Rectal smooth muscle tissue (tissue), 1 donor: ENCODE measurements at regions not wholly inside any gene's neighbourhood (a gene's known extent, or its start where the extent isn't known, plus 50 kb on each side); places are given as distances from the start of the nearest gene placed in this dataset.

ENCODE experiments used
- H3K27ac ChIP-seq: one replicate; pipeline ENCODE4 v1.7.0; 2013; ENCODE audit warnings: low read depth, low read length, inconsistent platforms
- H3K27me3 ChIP-seq: one replicate; pipeline ENCODE4 v1.7.0; 2013; ENCODE audit warnings: low read length; ENCODE audit not compliant: control insufficient read depth, insufficient read depth
- H3K36me3 ChIP-seq: one replicate; pipeline ENCODE4 v1.7.0; 2013; ENCODE audit warnings: low read length; ENCODE audit not compliant: control insufficient read depth, insufficient read depth
- H3K4me1 ChIP-seq: one replicate; pipeline ENCODE4 v1.7.0; 2013; ENCODE audit warnings: low read length; ENCODE audit not compliant: control insufficient read depth, insufficient read depth
- H3K4me3 ChIP-seq: one replicate; pipeline ENCODE4 v1.7.0; 2013; ENCODE audit warnings: low read length
- H3K9ac ChIP-seq: one replicate; pipeline ENCODE4 v1.7.0; 2013; ENCODE audit warnings: low read length

DNA sequence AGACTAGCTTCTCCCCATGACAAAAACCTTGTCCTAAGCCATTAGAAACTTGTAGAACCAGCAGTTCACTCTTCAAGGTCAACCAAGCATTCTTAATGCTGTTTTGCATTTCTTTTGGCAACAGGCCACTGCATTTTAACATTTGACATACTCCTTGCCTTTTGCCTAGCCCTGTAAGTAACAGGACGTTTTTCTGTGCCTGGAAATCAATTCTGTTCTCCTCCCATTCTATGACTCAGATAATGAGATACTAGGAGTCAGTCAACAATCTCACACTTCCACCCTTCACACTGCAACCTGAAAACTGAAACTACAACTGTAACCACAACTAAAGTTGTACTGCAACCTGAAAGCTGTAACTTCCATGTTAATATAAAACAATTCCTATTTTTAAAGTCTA lies 268.7 kb downstream of the MZT1 start:
- no peak overlapping the region for H3K27ac ChIP-seq
- H3K36me3 ChIP-seq = no peaks in the 10 kb centered on the region
- no peaks in the 10 kb centered on the region for H3K27me3 ChIP-seq
- H3K9ac ChIP-seq = no peak overlapping the region
- peaks cover 7% of the 10 kb centered on the region for H3K4me1 ChIP-seq
- H3K4me3 ChIP-seq = no peak overlapping the region

DNA sequence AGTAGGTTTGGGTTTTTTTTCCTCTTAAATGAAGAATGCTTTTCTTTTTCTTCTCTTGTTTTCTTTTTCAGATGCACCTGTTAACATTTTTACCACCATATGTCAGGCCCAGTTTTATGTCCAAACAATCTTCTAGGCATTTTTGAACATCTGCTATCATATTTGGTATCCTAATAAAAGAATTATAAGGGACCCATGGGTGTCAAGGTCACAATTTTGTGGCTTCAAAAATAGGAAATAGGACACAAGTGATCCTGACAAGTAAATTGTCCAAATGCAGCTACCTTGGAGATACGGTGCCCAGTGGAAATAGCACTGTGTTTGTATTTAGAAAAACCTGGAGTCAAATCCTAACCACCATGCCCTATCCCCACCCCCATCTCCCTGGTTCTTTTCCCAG lies 270.3 kb downstream of the MZT1 start:
- H3K27me3 ChIP-seq = no peaks in the 10 kb centered on the region
- no peak overlapping the region for H3K4me3 ChIP-seq
- no peaks in the 10 kb centered on the region for H3K4me1 ChIP-seq
- H3K36me3 ChIP-seq = no peaks in the 10 kb centered on the region
- no peak overlapping the region for H3K27ac ChIP-seq
- H3K9ac ChIP-seq = no peak overlapping the region

GRCh38 chr13:72456486-72456885 lies 270.9 kb downstream of the MZT1 start:
- Histone ChIP-seq H3K4me3 (no peak overlapping the region), H3K4me1 (no peaks in the 10 kb centered on the region), H3K27ac (no peak overlapping the region), H3K27me3 (no peaks in the 10 kb centered on the region), H3K36me3 (no peaks in the 10 kb centered on the region), H3K9ac (no peak overlapping the region)

DNA sequence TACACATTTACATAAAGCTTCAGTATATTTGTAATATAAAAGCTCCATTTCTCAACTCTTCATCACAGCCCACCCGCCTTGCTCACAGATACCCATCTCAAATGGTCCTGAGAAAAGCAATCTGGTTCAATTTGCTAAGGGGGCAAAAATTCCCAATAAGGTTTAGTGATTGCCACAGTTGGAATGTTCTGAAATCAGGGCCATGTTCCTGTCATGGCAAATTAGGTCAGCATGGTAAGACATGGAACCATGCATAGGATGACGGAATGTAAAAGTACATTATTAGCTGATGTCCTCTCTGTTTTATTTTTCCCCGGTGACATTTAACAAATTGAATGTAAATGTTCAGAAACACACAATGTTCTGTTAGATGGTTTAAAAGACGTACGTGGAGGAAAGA lies 274.3 kb downstream of the MZT1 start:
- Histone ChIP-seq H3K27ac (no peak overlapping the region), H3K4me1 (no peaks in the 10 kb centered on the region), H3K27me3 (no peaks in the 10 kb centered on the region), H3K4me3 (no peak overlapping the region), H3K9ac (no peak overlapping the region), H3K36me3 (no peaks in the 10 kb centered on the region)

DNA sequence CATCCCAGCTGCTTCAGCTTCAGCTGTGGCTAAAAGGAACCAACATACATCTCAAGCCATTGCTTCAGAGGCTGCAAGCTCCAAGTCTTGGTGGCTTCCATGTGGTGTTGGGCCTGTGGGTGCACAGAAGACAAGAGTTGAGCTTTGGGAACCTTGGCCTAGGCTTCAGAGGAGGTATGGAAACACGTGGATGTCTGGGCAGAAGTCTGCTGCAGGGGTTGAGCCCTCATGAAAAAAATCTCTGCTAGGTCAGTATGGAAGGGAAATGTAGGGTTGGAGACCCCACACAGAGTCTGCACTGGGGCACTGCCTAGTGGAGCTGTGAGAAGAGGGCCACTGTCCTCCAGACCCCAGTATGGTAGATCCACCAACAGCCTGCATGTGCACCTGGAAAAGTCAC lies 279.3 kb downstream of the MZT1 start:
- H3K9ac ChIP-seq = no peak overlapping the region
- H3K4me1 ChIP-seq = no peaks in the 10 kb centered on the region
- no peaks in the 10 kb centered on the region for H3K36me3 ChIP-seq
- H3K27ac ChIP-seq = no peak overlapping the region
- no peak overlapping the region for H3K4me3 ChIP-seq
- no peaks in the 10 kb centered on the region for H3K27me3 ChIP-seq

GRCh38 chr13:72444999-72445398 lies 282.4 kb downstream of the MZT1 start:
- H3K4me3 ChIP-seq = no peak overlapping the region
- H3K27me3 ChIP-seq = no peaks in the 10 kb centered on the region
- no peaks in the 10 kb centered on the region for H3K36me3 ChIP-seq
- no peak overlapping the region for H3K27ac ChIP-seq
- no peak overlapping the region for H3K9ac ChIP-seq
- H3K4me1 ChIP-seq = no peaks in the 10 kb centered on the region

- Histone ChIP-seq H3K4me1 (no peaks in the 10 kb centered on the region), H3K9ac (no peak overlapping the region), H3K27ac (no peak overlapping the region), H3K27me3 (no peaks in the 10 kb centered on the region), H3K36me3 (no peaks in the 10 kb centered on the region), H3K4me3 (no peak overlapping the region)
Measured at GRCh38 chr13:72437458-72437857, 290.0 kb downstream of the MZT1 start.

DNA sequence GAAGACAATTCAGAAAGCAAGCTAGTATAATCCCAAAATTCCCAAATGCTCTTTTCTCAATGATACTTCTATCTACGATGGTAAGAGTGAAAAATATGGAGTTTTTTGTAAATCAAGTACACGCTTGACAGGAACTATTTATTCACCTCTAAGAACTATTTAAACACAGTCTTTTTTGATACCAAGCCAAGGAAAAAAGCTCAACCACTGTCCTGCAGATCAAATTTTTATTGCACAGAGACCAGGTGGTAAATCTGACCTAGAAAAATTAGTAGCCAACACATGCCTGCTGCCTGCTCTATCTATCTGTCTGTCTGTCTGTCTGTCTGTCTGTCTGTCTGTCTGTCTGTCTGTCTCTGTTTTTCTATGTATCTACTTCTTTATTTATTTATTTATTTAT lies 292.2 kb downstream of the MZT1 start:
- Histone ChIP-seq H3K36me3 (no peaks in the 10 kb centered on the region), H3K9ac (no peak overlapping the region), H3K27ac (no peak overlapping the region), H3K27me3 (no peaks in the 10 kb centered on the region), H3K4me3 (no peak overlapping the region), H3K4me1 (no peaks in the 10 kb centered on the region)

DNA sequence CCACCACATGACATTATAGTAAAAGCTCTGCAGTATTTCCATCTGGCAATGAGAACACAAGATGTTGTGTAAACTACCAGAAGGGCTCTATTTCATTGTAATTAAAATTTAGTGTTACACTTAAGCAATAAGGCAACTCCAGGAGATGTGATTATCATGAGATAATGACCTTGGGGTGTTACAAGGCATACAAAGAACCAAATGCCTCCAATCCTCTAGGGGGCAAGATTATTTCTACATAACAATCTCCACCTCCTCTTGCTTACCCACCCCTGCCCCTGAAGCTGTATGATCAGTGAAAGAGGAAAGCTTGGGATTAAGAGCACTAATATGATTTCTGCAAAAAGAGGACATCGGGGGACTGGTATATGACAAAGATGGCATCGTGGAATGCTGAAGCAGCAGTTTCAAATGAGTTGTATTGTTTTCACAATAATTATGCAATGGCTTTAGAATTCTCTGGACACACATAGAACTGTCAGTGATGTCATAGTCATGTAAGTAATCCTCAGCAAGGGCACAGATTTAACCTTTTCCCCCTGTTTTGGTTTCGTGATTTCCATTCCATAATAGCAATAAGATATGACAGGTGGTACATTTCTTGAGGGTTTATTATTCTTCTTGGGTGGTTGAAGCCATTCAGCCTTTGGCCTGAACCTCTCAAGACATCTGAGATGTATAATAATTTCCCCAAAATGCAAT lies 295.3 kb downstream of the MZT1 start:
- H3K27me3 ChIP-seq = no peaks in the 10 kb centered on the region
- no peaks in the 10 kb centered on the region for H3K4me1 ChIP-seq
- H3K9ac ChIP-seq = no peak overlapping the region
- no peak overlapping the region for H3K4me3 ChIP-seq
- H3K27ac ChIP-seq = no peak overlapping the region
- no peaks in the 10 kb centered on the region for H3K36me3 ChIP-seq

- Histone ChIP-seq H3K27me3 (no peaks in the 10 kb centered on the region), H3K4me3 (no peak overlapping the region), H3K27ac (no peak overlapping the region), H3K36me3 (no peaks in the 10 kb centered on the region), H3K4me1 (no peaks in the 10 kb centered on the region), H3K9ac (no peak overlapping the region)
Measured at GRCh38 chr13:72430923-72431322, 296.5 kb downstream of the MZT1 start.

DNA sequence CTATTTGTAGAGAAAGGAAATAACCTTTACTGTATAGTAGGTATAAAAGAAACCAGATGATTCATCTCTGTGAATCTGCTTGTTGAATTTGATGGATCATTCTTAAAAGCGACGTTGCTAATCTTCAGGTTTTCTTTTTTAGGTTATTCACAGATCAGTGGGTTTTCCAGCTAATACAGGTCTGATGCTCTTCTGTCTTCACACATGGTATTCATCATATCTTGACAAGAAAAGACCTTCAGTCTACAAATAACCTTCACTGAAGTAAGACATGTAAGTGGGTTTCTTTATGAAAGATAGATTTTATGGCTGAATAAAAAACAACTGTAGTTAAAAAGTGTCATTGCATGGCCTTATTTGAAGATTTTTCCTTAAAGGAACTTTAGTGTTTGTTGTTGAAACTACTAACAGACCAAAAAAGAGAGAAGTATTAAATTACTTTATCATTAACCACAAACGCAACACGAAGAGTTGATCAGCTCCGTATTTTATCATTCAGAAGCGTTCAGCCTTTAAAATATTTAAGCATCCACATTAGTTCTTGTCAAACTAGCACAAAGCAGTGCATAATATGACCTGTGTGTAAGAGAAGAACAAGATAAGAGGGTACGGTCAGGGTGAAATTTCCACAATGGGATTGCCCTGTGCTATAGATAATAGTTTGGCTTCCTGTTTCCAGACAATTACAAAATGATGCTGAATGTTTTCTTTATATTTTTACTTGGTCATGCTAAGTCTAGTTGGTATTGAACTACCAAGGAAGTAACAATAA lies 299.5 kb downstream of the MZT1 start:
- Histone ChIP-seq H3K9ac (no peak overlapping the region), H3K27me3 (no peaks in the 10 kb centered on the region), H3K4me3 (no peak overlapping the region), H3K36me3 (no peaks in the 10 kb centered on the region), H3K27ac (no peak overlapping the region), H3K4me1 (no peaks in the 10 kb centered on the region)

DNA sequence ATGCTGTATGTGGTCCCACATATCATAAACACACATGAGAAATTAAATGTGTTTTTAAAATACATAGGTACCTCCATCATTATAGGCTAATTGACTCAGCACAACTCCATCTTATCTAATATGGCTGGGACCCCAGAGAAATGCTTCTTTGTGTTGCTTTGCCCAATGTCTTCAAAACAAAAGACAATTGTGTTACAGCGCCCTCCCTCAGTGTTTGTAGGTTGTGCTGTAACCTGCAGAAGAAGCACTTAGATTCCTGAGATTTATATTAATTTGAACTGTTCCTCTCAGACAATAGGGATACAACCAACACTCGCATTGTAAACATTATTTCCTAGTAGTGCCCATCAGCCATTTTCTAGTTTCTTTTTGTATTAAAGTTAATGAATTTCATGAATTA lies 303.4 kb downstream of the MZT1 start:
- no peak overlapping the region for H3K4me3 ChIP-seq
- no peak overlapping the region for H3K27ac ChIP-seq
- H3K4me1 ChIP-seq = no peaks in the 10 kb centered on the region
- H3K36me3 ChIP-seq = no peaks in the 10 kb centered on the region
- no peaks in the 10 kb centered on the region for H3K27me3 ChIP-seq
- no peak overlapping the region for H3K9ac ChIP-seq

DNA sequence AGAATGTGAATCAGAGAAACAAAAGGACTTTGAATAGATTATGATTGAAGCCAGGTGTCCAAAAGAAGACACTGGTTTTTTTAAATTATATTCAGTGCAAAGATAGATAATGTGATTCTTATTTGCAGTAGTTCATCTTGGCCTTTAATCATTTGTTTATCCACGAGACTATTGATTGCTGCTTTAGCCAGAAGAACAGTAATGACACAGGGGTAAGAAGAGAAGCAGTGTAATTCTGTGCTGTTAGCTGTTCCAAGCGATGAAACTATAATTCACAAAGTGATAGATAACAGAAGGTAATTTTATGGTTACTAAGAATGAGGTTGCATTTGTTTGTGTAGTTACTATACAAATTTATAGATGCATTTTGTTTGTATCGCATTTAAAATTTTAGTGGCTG lies 311.6 kb downstream of the MZT1 start:
- Histone ChIP-seq H3K27ac (no peak overlapping the region), H3K9ac (no peak overlapping the region), H3K4me3 (no peak overlapping the region), H3K27me3 (no peaks in the 10 kb centered on the region), H3K36me3 (no peaks in the 10 kb centered on the region), H3K4me1 (no peaks in the 10 kb centered on the region)
